Hepatocyte (in vitro differentiated cells): ENCODE measurements at regions not wholly inside any gene's neighbourhood (a gene's known extent, or its start where the extent isn't known, plus 50 kb on each side); places are given as distances from the start of the nearest gene placed in this dataset.

ENCODE experiments used
- CTCF ChIP-seq: fragments of 200-600 bp; sonication (generic); IDR thresholded peaks from 2 replicates; pipeline ENCODE4 v1.5.1; 2016; ENCODE audit warnings: antibody characterized with exemption, mild to moderate bottlenecking; ENCODE audit not compliant: poor library complexity
- EZH2 ChIP-seq: fragments of 200-600 bp; sonication (generic); IDR thresholded peaks from 2 replicates; pipeline ENCODE4 v1.6.1; 2016; ENCODE audit warnings: antibody characterized with exemption, mild to moderate bottlenecking, borderline replicate concordance

GRCh38 chr3:117350371-117350770, 640.8 kb downstream of the TUSC7 start:
- TF ChIP-seq CTCF (no peak), EZH2 (no peak)
